ENCODE measurements at regions not wholly inside any gene's neighbourhood (a gene's known extent, or its start where the extent isn't known, plus 50 kb on each side); places are given as distances from the start of the nearest gene placed in this dataset.

DNA sequence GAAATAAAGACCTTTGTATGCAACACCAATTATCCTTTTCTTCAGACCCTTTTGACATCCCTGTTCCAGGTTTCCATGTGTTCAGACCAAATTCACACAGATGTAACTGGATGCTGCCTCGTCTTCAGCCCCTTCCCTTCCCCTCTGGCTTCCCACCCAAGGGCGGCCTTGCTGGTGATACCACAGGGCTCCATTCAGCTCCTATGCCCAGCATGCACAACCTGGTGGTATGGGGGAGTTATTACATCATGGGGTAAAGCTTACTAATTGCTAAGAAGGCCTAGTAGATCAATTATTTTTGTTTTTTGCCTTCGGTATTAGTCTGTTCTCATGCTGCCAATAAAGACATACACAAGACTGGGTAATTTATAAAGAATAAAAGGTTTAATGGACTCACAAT, 317.0 kb upstream of the CXXC4 start:
- no peak for DNase-seq

DNA sequence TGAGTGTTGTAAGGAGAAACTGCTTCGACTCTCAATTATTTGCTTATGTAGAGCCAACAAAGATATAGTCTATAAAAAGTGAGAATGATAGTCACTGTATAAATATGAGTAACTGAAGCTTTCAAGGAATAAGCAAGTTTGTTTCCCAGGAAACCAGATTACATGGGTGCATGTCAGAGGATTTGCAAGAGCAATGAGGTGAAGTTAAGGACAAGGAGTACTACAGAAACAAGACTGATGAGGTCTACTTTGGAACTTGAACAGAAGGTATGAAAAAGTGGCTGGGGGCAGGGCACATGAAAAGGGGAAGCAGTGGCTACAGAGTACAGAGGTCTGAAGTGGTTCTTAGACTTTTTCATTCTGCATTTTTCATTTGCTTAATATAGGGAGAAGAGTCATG, 321.0 kb upstream of the CXXC4 start:
- no peak for DNase-seq

GRCh38 chr4:104818579-104818978, 323.9 kb upstream of the CXXC4 start:
- no peak for DNase-seq

GRCh38 chr4:104826171-104826570, 320.5 kb upstream of the TET2 start:
- DNase-seq: no peak

DNA sequence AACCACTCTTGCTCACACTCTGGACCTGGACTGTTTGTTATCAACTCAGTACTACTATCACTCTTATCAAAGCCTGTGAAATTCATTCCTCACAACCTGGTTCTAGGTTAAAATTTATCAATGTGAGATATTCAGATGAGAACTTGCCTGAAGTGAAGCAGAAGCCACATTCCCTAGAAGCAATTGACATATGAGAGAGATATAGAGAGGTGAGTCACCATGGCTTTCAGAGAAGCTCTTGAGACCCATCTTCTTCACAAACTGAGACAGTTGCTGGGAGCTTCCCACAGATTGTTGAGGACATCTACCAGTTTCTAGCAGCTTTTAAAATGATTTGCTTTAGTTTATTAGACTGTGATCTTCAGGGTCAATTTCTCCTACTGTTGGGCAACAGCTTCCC, 316.9 kb upstream of the TET2 start:
- no peak for DNase-seq

DNA sequence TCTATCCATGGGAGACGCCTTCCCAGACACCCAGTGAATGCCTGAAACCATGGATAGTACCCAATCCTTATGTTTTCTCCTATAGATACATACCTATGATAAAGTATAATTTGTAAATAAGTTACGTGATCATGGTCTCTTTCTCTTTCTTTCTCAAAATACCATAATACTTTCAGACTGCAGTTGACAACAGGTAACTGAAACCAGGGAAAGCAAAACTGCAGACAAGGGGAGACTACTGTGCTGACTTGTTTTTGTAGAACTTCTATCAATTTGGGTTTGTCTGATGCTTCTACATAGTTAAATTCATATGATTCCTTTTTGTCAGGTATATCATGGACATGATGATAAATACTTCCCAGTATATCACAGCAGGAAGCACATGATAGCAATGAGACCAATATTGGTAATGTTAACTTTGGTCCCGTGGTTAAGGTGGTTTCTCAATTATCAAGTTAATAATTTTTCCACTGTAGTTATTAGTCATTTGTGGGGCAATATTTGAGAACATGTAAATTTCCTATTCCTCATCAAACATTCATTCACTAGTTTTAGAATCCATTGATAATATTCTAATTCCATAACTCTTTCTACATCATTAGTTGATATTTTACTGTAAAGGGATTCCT, 298.0 kb upstream of the TET2 start:
- DNase-seq: no peak

GRCh38 chr4:104859601-104860237, 287.0 kb upstream of the TET2 start:
- DNase-seq: no peak

- DNase-seq: peak; percentile 85
These were observed 286.2 kb upstream of the TET2 start for GRCh38 chr4:104860238-104861123.

GRCh38 chr4:104866809-104867208, 279.9 kb upstream of the TET2 start:
- DNase-seq: no peak

DNA sequence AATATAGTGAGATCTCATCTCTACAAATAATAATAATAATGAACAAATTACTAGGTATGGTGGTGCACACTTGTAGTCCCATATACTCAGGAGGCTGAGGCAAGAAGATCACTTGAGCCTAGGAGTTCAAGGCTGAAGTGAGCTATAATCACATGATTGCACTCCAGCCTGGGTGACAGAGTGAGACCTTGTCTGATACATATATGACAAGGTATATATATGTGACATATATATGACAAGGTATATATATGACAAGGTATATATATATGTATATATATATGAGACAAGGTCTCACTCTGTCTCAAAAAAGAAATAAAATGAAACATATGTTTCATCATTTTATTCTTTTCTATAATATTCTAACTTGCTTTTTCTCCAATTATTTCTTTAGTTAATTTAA, 278.1 kb upstream of the TET2 start:
- no peak for DNase-seq

GRCh38 chr4:104868958-104869357, 277.7 kb upstream of the TET2 start:
- DNase-seq: peak; percentile 62

GRCh38 chr4:104869831-104870230, 276.8 kb upstream of the TET2 start:
- peak; percentile 32 for DNase-seq

DNA sequence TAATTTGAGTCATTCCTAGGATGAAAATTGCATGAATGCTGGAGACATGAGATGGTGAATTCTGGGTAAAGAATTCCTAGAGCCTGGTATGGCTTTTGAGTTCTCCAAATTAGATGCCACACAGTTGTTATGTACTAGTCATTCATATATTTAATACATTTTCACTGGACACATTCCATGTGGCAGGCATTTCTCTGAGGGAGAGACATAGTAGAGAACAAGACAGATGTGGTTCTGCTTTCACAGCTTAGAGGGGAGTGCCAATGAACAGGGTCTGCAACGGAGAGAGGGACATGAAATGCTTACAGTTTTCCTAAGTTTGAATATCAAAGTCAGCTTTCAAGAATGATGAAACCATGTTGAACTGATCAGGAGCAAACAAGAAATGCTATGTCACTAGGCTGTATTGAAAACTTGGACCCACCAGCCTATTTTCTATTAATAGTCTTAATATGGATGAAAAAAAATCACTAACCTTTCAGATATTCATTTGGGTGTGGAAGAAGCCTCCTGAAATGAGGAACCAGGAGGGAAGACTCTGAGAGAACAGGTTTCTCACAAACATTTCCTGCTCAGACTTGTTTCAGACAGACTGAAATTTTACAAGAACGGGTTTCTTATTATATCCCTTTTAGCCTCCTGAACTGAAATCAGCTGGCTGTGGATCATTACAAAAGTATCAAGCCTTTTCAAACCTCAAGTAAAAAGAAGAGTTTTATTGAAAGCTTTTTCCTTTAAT, 276.0 kb upstream of the TET2 start:
- no peak for DNase-seq

DNA sequence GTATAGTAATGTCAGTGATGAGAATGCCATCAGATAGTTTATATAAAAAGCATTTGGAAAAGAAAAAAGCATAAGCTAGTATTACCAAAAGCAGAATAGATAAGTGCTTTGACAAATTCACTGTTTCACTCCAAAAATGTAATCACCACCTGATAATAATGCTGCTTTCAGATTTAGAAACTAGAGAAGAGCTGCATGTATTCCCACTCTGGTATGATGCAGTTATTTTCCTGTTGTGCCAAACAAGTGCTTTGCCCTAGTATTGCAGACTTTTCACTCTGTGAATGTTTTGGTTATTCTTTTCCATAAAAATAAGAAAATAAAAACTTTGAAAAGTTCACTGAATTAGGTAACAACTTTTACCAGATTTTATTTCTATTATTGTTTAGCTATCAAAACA, 267.7 kb upstream of the TET2 start:
- no peak for DNase-seq

DNA sequence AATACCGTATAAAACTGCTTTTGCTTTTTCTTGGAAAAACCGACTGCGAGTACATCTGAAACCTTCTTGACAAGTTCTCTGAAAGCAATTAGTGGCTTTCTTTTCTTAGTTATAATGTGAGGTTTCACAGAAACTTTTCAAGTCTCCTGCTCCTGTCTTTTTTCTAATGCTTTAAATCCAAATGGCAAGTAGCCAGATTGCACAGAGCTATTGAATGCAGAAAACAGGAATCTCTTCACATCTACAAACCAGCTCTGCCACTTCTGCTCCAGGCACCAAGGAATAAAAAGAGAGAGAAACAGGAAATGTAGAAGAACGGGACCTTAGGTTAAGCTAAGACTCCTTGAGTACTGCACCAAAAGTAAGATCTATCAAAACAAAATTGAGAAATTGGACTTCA, 267.3 kb upstream of the TET2 start:
- no peak for DNase-seq

DNA sequence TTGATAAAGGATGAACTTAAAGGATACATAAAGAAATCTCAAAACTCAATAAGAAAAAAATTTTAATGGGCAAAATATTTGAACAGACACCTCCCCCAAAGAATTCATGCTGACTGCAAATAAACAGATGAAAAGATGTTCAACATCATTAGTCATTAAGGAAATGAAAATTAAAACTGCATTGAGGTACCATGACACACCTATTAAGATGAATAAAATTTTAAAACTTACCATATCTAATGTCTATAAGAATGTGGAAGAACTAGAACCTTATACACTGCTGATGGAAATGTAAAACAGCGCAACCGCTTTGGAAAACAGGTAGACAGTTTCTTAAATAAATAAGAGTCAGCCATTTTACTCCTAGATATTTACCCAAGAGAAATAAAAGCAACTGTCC, 266.8 kb upstream of the TET2 start:
- DNase-seq: no peak

DNA sequence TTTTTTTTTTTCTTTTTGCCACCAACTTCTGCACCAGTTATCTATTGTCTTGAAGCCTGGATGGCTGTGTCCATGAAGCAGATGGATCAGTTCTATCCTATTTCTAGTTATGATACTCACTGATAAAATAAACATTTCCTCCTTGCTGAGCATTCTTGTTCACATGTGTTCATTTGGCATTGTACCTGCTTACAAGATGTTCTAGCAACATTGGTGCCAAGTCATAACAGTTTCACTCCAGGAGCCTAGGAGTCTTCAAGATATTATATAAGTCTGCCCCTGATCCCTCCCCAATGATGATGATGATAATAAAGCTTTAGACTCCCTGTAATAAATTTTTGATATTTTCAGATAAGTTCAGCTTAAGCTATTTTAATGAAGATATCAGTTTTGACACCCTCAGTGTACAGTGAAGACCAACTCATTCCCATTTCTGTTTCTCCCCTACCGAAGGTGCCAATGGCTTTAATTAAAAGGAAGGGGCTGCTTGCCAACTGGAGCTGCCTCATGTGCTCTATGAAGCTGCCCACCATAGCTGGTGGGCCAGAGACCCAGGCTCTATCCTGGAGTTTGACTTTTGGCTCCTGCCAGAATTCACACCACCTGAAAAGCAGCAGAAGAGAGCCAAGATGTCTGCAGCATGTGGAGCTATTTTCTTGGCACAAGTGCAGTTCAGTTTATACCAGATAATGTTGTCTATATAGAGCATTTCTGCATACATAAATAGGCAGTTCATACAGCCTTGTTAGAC, 265.4 kb upstream of the TET2 start:
- no peak for DNase-seq

- no peak for DNase-seq
These were observed 255.9 kb upstream of the TET2 start for GRCh38 chr4:104890598-104891275.

DNA sequence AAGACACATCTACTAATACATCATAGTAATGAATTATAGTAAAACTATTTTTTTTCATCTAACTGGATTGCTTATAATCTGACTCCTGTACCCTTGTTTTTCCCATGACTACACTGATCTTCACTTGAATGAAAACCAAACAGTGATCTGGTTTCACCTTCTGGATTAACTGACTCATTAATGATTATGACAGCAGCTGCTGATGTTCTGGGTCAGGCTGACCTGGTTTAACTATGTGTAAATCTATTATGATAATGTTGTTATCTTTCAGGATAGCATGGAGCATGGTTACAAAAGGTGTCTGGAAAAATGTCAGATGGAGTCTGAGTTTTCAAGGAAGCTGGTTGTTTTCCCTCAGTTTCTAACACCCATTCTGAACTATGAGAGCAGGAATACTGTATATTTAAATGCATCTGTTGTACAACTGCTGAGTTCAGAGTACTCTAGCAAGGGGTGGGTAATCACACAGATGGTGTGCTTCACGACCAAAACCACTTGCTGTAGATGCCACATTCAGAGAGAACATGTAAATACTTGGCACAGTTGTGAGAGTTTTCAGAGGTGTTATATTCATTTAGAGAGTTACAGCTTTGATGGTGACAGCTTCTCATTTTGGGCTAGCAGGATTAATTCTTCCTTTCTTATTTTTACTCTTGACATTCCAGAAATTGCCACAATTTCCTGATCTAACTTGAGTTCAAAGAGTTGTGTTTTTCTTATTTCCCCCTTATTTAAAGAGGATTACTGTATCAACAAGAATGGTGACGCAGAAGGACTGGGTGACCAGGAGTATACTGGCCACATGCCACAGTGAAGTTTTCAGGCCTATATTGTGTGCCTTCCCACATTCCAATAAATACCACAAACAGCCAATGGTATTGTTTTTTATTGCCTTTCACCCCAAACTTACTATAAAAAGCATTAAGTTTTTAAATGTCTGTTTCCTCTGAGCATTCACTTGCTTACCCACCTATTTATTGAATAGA, 249.7 kb upstream of the TET2 start:
- DNase-seq: no peak

- no peak for DNase-seq
These were observed 246.8 kb upstream of the TET2 start for GRCh38 chr4:104899863-104900262.

DNA sequence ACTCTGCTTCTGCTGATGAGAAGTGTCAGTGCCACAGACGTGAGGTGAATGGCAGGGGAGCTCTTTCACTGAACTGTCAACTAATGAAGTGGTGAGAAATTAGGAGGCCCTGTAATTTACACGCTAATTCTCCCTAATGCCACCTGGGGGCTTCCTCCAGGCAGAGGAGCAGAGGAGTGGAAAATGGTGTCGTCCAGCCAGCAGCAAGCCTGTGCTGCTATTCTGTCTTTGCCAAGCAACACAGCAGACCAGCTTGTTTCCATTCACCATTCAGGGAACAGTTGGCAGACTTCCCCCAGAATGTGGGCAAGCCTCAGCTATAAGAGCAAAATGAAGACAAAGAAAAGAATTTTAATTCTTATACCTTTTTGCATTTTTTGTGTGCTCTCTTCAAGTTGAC, 245.2 kb upstream of the TET2 start:
- no peak for DNase-seq
